ENCODE measurements at regions not wholly inside any gene's neighbourhood (a gene's known extent, or its start where the extent isn't known, plus 50 kb on each side); places are given as distances from the start of the nearest gene placed in this dataset.

DNA sequence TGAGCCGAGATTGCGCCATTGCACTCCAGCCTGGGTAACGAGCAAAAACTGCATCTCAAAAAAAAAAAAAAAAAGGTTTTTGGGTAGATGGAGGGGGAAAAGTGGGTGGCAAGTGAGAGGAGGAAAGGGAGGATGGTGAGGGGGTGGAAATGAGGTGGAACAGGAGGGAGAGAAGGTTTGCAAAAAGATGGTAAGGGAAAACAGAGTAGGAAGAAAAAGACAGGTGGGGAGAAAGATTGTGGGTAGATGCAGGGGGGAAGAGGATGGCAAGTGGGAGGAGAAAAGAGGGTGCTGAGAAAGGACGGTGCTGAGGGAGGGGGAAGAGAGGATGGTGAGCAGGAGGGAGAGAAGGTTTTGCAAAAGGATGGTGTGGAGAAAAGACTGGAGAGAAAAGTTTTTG, 57.8 kb upstream of the C1QTNF9B start:
- H3K36me3 ChIP-seq (replicated peaks in 1 of 2; ENCODE audit: control extremely low read depth in 1 of 2, control insufficient read depth in 1 of 2, extremely low read depth in 1 of 2, insufficient read depth in 2 of 2, low read length in 1 of 2) = no peaks in the 10 kb centered on the region
- H4K20me1 ChIP-seq (ENCODE audit: control insufficient read depth, insufficient read depth, low read length, poor library complexity, severe bottlenecking) = no peaks in the 10 kb centered on the region
- ChIA-PET CTCF (no interaction called here), POLR2A (no interaction called here)
- Mint-ChIP-seq H3K27me3 (no peaks in the 10 kb centered on the region), H3K9me3 (ENCODE audit: insufficient read depth) (no peaks in the 10 kb centered on the region), H3K4me1 (no peaks in the 10 kb centered on the region), H3K4me3 (no peak overlapping the region), H3K27ac (no peak overlapping the region)
- H3K79me2 ChIP-seq (ENCODE audit: control insufficient read depth, insufficient read depth, low read length) = no peaks in the 10 kb centered on the region
- 80% methylated on average over 3 of the region's 4 CpGs for whole genome bisulfite sequencing (ENCODE audit: insufficient coverage)
- H3K9me3 ChIP-seq (ENCODE audit: control extremely low read depth in 1 of 3, control insufficient read depth in 2 of 3, insufficient read depth in 1 of 3, low read length in 2 of 3) = no peaks in the 10 kb centered on the region
- no peak overlapping the region for H3K9ac ChIP-seq (ENCODE audit: low read length)
- no peaks in the 10 kb centered on the region for H3K27me3 ChIP-seq (replicated peaks in 1 of 4; ENCODE audit: control extremely low read depth in 1 of 4, control insufficient read depth in 3 of 4, insufficient read depth in 4 of 4, low read length in 3 of 4)
- H3K4me1 ChIP-seq (ENCODE audit: control insufficient read depth in 2 of 2, insufficient read depth in 2 of 2, low read length in 2 of 2) = no peaks in the 10 kb centered on the region
- intact Hi-C loops (cut with micrococcal nuclease) = no loop called here
- TF ChIP-seq, protein P1, sequence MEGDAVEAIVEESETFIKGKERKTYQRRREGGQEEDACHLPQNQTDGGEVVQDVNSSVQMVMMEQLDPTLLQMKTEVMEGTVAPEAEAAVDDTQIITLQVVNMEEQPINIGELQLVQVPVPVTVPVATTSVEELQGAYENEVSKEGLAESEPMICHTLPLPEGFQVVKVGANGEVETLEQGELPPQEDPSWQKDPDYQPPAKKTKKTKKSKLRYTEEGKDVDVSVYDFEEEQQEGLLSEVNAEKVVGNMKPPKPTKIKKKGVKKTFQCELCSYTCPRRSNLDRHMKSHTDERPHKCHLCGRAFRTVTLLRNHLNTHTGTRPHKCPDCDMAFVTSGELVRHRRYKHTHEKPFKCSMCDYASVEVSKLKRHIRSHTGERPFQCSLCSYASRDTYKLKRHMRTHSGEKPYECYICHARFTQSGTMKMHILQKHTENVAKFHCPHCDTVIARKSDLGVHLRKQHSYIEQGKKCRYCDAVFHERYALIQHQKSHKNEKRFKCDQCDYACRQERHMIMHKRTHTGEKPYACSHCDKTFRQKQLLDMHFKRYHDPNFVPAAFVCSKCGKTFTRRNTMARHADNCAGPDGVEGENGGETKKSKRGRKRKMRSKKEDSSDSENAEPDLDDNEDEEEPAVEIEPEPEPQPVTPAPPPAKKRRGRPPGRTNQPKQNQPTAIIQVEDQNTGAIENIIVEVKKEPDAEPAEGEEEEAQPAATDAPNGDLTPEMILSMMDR (IDR thresholded peaks at IDR 0.05) = no peak
- no peak for TF ChIP-seq EZH2 (IDR thresholded peaks at IDR 0.05; ENCODE audit: borderline replicate concordance, insufficient read depth, low read depth, low read length, poor library complexity, severe bottlenecking)
- no peak overlapping the region for H2AFZ ChIP-seq (ENCODE audit: insufficient read depth, low read depth, low read length, poor library complexity, severe bottlenecking)
- H3K4me3 ChIP-seq (ENCODE audit: control extremely low read depth in 1 of 5, extremely low read depth in 1 of 5, insufficient read depth in 1 of 5, low read depth in 2 of 5, low read length in 4 of 5) = no peak overlapping the region
- no peak for ATAC-seq (ENCODE audit: low read depth)
- DNase-seq = no peak
- no peak overlapping the region for H3K27ac ChIP-seq (ENCODE audit: low read length in 2 of 2)
- no peak overlapping the region for H3K4me2 ChIP-seq (replicated peaks; ENCODE audit: low read depth, low read length, poor library complexity, severe bottlenecking)

DNA sequence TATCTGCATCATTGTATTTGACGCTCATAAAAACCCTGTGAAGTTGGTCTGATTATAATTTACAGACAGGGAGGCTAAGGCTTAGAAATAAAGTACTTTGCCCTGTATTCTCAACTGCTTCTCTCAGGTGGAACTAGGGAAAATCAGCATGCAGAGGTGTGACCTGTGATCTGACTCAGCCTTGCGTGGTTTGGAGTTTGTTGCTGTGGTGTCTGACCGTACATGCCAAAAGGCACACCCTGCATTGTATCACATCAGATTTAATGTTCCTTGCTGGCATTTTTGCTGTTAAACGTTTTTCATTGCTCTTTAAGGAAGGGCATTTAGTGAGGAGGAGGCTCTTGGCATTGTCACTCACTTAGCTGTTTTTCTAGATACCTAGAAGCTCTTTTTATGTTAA, 58.8 kb upstream of the C1QTNF9B start:
- no peak for ATAC-seq (ENCODE audit: low read depth)
- WGBS (ENCODE audit: insufficient coverage) = 80% methylated on average over 1 of the region's 4 CpGs

More for the DNA sequence above, 58.8 kb upstream of the C1QTNF9B start:
- H3K27ac Mint-ChIP-seq = no peak overlapping the region
- TF ChIP-seq, protein P1 (IDR thresholded peaks at IDR 0.05) = no peak
- TF ChIP-seq EZH2 (IDR thresholded peaks at IDR 0.05; ENCODE audit: borderline replicate concordance, insufficient read depth, low read depth, low read length, poor library complexity, severe bottlenecking) = no peak
- no peak for DNase-seq
- Histone ChIP-seq H3K27ac (ENCODE audit: low read length in 2 of 2) (no peak overlapping the region), H3K36me3 (replicated peaks in 1 of 2; ENCODE audit: control extremely low read depth in 1 of 2, control insufficient read depth in 1 of 2, extremely low read depth in 1 of 2, insufficient read depth in 2 of 2, low read length in 1 of 2) (no peaks in the 10 kb centered on the region), H3K4me2 (replicated peaks; ENCODE audit: low read depth, low read length, poor library complexity, severe bottlenecking) (no peak overlapping the region), H3K9ac (ENCODE audit: low read length) (no peak overlapping the region), H3K4me1 (ENCODE audit: control insufficient read depth in 2 of 2, insufficient read depth in 2 of 2, low read length in 2 of 2) (no peaks in the 10 kb centered on the region), H3K79me2 (ENCODE audit: control insufficient read depth, insufficient read depth, low read length) (no peaks in the 10 kb centered on the region), H2AFZ (ENCODE audit: insufficient read depth, low read depth, low read length, poor library complexity, severe bottlenecking) (no peak overlapping the region), H3K9me3 (ENCODE audit: control extremely low read depth in 1 of 3, control insufficient read depth in 2 of 3, insufficient read depth in 1 of 3, low read length in 2 of 3) (no peaks in the 10 kb centered on the region), H3K4me3 (ENCODE audit: control extremely low read depth in 1 of 5, extremely low read depth in 1 of 5, insufficient read depth in 1 of 5, low read depth in 2 of 5, low read length in 4 of 5) (no peak overlapping the region), H3K27me3 (replicated peaks in 1 of 4; ENCODE audit: control extremely low read depth in 1 of 4, control insufficient read depth in 3 of 4, insufficient read depth in 4 of 4, low read length in 3 of 4) (no peaks in the 10 kb centered on the region), H4K20me1 (ENCODE audit: control insufficient read depth, insufficient read depth, low read length, poor library complexity, severe bottlenecking) (no peaks in the 10 kb centered on the region)
- no peaks in the 10 kb centered on the region for H3K27me3 Mint-ChIP-seq
- H3K4me1 Mint-ChIP-seq = no peaks in the 10 kb centered on the region
- CTCF ChIA-PET = interaction anchor here (0.6 kb wide), 1 partner anchor 9 kb away, joined by 3 read pairs; no protein-coding TSS in a partner anchor
- intact Hi-C loops (cut with micrococcal nuclease) = no loop called here
- no peak overlapping the region for H3K4me3 Mint-ChIP-seq
- POLR2A ChIA-PET = no interaction called here
- no peaks in the 10 kb centered on the region for H3K9me3 Mint-ChIP-seq (ENCODE audit: insufficient read depth)
